Breast epithelium (tissue), 4 donors: ENCODE measurements at regions not wholly inside any gene's neighbourhood (a gene's known extent, or its start where the extent isn't known, plus 50 kb on each side); places are given as distances from the start of the nearest gene placed in this dataset.
"Not testable (repeated sequence)": the region's sequence is repeated elsewhere in the genome, so short reads cannot be mapped to it uniquely, and the experiment has no call there.

Source experiments
- DNase-seq, 2 donors: peaks; one replicate each; pipeline ENCODE4 v3.0.0-alpha.2; 2019; ENCODE audit warnings: low spot score in 2 of 2
- H3K27ac ChIP-seq, 2 donors: fragments of 200-600 bp; sonication (generic) in 1 of 2; one replicate each; pipeline ENCODE4 v1.5.1; 2016 to 2019; ENCODE audit warnings: mild to moderate bottlenecking in 1 of 2
- H3K27me3 ChIP-seq, 2 donors: fragments of 200-600 bp; sonication (generic) in 1 of 2; one replicate each; pipeline versions ENCODE4 v1.5.1 to v1.6.0; 2017 to 2019; ENCODE audit warnings: control low read depth in 1 of 2, mild to moderate bottlenecking in 1 of 2
- H3K36me3 ChIP-seq: fragments of 200-600 bp; one replicate; pipeline ENCODE4 v1.5.1; 2019
- H3K4me1 ChIP-seq, 2 donors: fragments of 200-600 bp; sonication (generic); one replicate each; pipeline ENCODE4 v1.5.1; 2016 to 2019; ENCODE audit warnings: control low read depth in 1 of 2
- H3K4me3 ChIP-seq, 3 donors: fragments of 200-600 bp; sonication (generic); 1 replicate in 2 of 3; 2 replicates in 1 of 3; pipeline ENCODE4 v1.5.1; 2016 to 2019; ENCODE audit warnings: mild to moderate bottlenecking in 3 of 3, moderate library complexity in 2 of 3
- H3K9me3 ChIP-seq, 2 donors: fragments of 200-600 bp; sonication (generic) in 1 of 2; one replicate each; pipeline ENCODE4 v1.5.1; 2016 to 2019; ENCODE audit warnings: control low read depth in 1 of 2
- POLR2A ChIP-seq: fragments of 450-650 bp; IDR thresholded peaks from one replicate; pipeline ENCODE4 v1.6.1; 2016; ENCODE audit warnings: antibody characterized with exemption, mild to moderate bottlenecking, moderate library complexity
- POLR2AphosphoS5 ChIP-seq, 3 donors: sonication (generic); formaldehyde crosslinking; IDR thresholded peaks; one replicate each; pipeline ENCODE4 v1.6.1; 2017; ENCODE audit warnings: antibody characterized with exemption in 3 of 3
- intact Hi-C: fragments of 100-400 bp; cut with DNase I; formaldehyde crosslinking; loops from one replicate; pipeline ENCODE4 v1.15.1; 2023; ENCODE audit warnings: low total_unique reads
- TF ChIP-seq, protein P1 (sequence below), 3 donors: fragments of 450-650 bp; IDR thresholded peaks; one replicate each; pipeline ENCODE4 v1.5.1; 2016 to 2017; ENCODE audit warnings: antibody characterized with exemption in 3 of 3, mild to moderate bottlenecking in 3 of 3, moderate library complexity in 3 of 3

DNA sequence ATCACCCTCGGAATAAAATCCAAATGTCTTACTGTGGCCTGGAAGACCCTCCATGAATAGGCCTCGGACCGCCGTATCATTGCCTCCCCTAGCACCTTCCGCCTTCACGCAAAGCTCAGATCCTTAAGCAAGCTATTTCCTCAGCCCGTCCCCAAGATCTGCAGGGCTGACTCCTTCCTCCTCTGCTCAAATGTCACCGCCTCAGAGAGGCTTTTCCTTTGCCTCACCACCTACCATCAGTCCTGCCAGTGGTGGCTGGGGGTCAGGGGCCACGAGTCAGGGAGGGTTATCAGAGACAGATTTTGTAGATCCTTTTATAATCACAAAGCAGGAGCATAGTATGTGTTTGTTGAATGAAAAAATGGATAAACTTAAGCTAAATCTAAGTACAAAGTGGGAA, 74.4 kb upstream of the KIF2A start:
- Histone ChIP-seq H3K9me3 (no peaks in the 10 kb centered on the region), H3K27ac (no peak overlapping the region), H3K36me3 (no peaks in the 10 kb centered on the region), H3K4me3 (no peak overlapping the region), H3K4me1 (no peaks in the 10 kb centered on the region), H3K27me3 (no peaks in the 10 kb centered on the region)
- no peak for TF ChIP-seq POLR2A
- no peak for TF ChIP-seq POLR2AphosphoS5 (IDR thresholded peaks at IDR 0.05)
- TF ChIP-seq, protein P1, sequence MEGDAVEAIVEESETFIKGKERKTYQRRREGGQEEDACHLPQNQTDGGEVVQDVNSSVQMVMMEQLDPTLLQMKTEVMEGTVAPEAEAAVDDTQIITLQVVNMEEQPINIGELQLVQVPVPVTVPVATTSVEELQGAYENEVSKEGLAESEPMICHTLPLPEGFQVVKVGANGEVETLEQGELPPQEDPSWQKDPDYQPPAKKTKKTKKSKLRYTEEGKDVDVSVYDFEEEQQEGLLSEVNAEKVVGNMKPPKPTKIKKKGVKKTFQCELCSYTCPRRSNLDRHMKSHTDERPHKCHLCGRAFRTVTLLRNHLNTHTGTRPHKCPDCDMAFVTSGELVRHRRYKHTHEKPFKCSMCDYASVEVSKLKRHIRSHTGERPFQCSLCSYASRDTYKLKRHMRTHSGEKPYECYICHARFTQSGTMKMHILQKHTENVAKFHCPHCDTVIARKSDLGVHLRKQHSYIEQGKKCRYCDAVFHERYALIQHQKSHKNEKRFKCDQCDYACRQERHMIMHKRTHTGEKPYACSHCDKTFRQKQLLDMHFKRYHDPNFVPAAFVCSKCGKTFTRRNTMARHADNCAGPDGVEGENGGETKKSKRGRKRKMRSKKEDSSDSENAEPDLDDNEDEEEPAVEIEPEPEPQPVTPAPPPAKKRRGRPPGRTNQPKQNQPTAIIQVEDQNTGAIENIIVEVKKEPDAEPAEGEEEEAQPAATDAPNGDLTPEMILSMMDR (IDR thresholded peaks at IDR 0.05): no peak
- DNase-seq: no peak
- intact Hi-C loops: no loop called here

- intact Hi-C loops, H3K27ac ChIP-seq, DNase-seq, H3K36me3 ChIP-seq, H3K9me3 ChIP-seq, H3K27me3 ChIP-seq, H3K4me3 ChIP-seq, H3K4me1 ChIP-seq: not testable (repeated sequence)
Observed at GRCh38 chr5:62232218-62232617, 73.8 kb upstream of the KIF2A start.

DNA sequence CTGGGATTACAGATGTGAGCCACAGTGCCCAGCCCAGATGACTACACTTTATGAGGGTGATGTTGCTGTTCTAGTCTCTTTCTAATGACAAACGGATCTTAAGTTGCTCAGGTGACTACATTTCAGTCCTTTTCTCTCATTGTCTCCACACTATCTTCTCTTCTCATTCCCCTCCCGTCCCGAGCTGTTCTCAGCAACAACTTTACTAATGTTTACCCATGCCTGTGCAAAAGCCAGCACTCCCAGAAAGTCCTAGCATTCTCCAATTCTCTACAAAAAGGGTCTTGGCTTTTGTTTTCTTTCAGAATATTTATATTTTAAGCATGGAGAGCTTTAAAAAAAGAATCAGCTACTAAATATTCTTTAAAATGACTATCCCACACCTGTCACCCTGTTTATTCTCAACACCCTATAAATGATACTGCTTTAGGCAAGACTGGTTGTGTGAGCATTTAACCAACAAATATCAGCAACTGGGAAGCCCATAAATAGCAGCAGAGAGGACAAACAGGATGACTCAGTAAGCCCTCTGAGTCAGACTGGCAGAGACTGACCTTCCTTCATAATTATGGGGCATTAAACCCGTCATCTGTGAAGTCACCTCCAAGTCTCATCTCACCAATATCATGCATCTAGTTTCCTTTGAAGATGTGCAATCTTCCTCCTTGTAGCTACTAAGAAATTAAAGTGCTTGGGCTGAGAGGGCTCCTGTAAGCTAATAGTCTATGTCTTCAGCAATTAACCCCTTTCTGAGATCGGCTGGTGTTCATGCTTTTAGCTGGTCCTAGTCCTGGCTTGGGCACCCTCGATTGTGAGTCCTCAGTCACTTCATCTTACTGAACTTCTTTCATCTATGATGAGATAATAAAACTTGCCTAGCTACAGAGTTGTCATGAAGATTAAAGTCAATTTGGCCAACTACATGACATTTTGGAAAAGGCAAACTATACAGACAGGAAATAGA, 72.6 kb upstream of the KIF2A start:
- H3K36me3 ChIP-seq, H3K27me3 ChIP-seq, DNase-seq, H3K4me1 ChIP-seq, H3K9me3 ChIP-seq, H3K4me3 ChIP-seq, intact Hi-C loops, H3K27ac ChIP-seq: not testable (repeated sequence)

DNA sequence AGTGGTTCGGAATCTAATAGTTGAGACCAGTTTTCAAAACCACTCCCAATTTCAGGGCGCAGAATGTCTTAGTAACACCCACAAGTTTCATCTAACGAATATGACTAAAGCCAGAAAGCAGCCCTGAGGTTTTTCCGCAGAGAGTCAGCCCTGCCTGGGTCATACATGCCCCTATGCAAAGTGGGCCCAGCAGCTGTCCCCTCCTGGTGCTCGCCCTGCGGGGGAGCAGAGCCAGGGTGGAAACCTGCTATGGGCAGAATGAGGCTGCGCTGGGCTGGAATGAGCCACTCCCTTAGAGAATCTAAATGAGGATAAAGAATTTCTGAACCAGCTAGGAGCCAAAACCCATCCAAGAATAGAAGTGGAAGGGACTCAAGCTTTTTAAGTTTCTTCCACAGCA, 69.4 kb upstream of the KIF2A start:
- H3K27me3 ChIP-seq, intact Hi-C loops, DNase-seq, H3K4me1 ChIP-seq, H3K9me3 ChIP-seq, H3K27ac ChIP-seq, H3K36me3 ChIP-seq, H3K4me3 ChIP-seq: not testable (repeated sequence)

GRCh38 chr5:62237944-62238343, 68.1 kb upstream of the KIF2A start:
- H3K27ac ChIP-seq, H3K9me3 ChIP-seq, H3K36me3 ChIP-seq, H3K4me1 ChIP-seq, H3K27me3 ChIP-seq, DNase-seq, H3K4me3 ChIP-seq, intact Hi-C loops: not testable (repeated sequence)

- intact Hi-C loops, H3K27ac ChIP-seq, DNase-seq: not testable (repeated sequence)
Observed at GRCh38 chr5:62238584-62238983, 67.4 kb upstream of the KIF2A start.

GRCh38 chr5:62240494-62240893, 65.5 kb upstream of the KIF2A start:
- H3K27me3 ChIP-seq, intact Hi-C loops, H3K4me3 ChIP-seq, H3K4me1 ChIP-seq, DNase-seq, H3K36me3 ChIP-seq, H3K27ac ChIP-seq, H3K9me3 ChIP-seq: not testable (repeated sequence)

More at GRCh38 chr5:62238584-62238983, 67.4 kb upstream of the KIF2A start:
- not testable (repeated sequence) for H3K4me1 ChIP-seq, H3K27me3 ChIP-seq, H3K4me3 ChIP-seq, H3K9me3 ChIP-seq, H3K36me3 ChIP-seq

DNA sequence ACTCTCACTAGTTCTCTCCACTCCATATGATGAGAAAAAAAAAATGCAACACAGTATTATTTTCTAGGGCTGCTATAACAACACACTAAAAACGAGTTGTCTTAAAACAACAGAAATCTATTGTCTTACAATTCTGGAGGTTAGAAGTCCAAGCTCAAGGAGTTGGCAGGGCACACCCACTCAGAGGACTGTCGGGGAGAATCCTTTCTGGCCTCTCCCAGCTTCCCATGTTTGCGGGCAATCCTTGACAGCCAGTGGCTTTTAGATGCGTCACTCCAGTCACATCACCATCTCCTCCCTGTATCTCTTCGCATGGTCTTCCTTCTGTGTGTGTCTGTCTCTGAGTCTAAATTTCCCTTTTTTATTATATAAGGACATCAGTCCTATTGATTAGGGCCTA, 64.0 kb upstream of the KIF2A start:
- H3K4me1 ChIP-seq, H3K27me3 ChIP-seq, H3K4me3 ChIP-seq, H3K9me3 ChIP-seq, H3K27ac ChIP-seq, H3K36me3 ChIP-seq, DNase-seq, intact Hi-C loops: not testable (repeated sequence)

- H3K4me1 ChIP-seq, H3K36me3 ChIP-seq, H3K9me3 ChIP-seq, DNase-seq, H3K27me3 ChIP-seq, intact Hi-C loops, H3K27ac ChIP-seq, H3K4me3 ChIP-seq: not testable (repeated sequence)
Observed at GRCh38 chr5:62243046-62243445, 63.0 kb upstream of the KIF2A start.

- H3K27ac ChIP-seq, H3K4me3 ChIP-seq, intact Hi-C loops, H3K27me3 ChIP-seq, DNase-seq, H3K4me1 ChIP-seq, H3K9me3 ChIP-seq, H3K36me3 ChIP-seq: not testable (repeated sequence)
Observed at GRCh38 chr5:62248192-62248591, 57.8 kb upstream of the KIF2A start.

DNA sequence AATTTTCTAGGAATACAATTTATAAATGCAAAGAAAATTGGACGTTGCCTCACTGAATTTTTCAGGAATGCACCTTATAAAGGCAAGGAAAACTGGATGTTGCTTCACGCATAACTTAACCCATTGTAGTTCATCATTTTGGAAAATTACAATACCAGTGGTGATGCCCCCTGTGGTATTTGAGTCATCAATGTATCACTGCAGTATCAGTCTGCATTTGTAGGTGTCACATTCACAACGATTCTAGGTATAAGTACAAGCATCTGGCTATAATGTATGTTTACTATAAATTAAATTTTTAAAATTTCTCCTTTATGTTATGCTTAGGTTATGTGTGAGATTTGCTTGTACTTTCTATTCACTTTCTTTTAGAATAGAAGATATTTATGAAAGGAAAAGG, 55.9 kb upstream of the KIF2A start:
- H3K27ac ChIP-seq, H3K4me1 ChIP-seq, H3K36me3 ChIP-seq, DNase-seq, H3K27me3 ChIP-seq, H3K4me3 ChIP-seq, intact Hi-C loops, H3K9me3 ChIP-seq: not testable (repeated sequence)

GRCh38 chr5:62250919-62251318, 55.1 kb upstream of the KIF2A start:
- DNase-seq, H3K27ac ChIP-seq, H3K27me3 ChIP-seq, H3K4me1 ChIP-seq, H3K9me3 ChIP-seq, intact Hi-C loops, H3K4me3 ChIP-seq, H3K36me3 ChIP-seq: not testable (repeated sequence)
